PC-3 (cell line): ENCODE measurements at regions not wholly inside any gene's neighbourhood (a gene's known extent, or its start where the extent isn't known, plus 50 kb on each side); places are given as distances from the start of the nearest gene placed in this dataset.

ENCODE experiments used
- EZH2 ChIP-seq: fragments of 300-600 bp; sonication (generic); IDR thresholded peaks from one replicate; pipeline ENCODE4 v1.6.1; 2017; ENCODE audit warnings: antibody characterized with exemption, mild to moderate bottlenecking, low read length; ENCODE audit not compliant: unreplicated experiment
- TF ChIP-seq, protein P1 (sequence below): fragments of 300-600 bp; sonication (generic); conservative IDR thresholded peaks from 2 replicates; pipeline ENCODE4 v1.5.1; 2017; ENCODE audit warnings: antibody characterized with exemption, low read depth, mild to moderate bottlenecking, low read length

DNA sequence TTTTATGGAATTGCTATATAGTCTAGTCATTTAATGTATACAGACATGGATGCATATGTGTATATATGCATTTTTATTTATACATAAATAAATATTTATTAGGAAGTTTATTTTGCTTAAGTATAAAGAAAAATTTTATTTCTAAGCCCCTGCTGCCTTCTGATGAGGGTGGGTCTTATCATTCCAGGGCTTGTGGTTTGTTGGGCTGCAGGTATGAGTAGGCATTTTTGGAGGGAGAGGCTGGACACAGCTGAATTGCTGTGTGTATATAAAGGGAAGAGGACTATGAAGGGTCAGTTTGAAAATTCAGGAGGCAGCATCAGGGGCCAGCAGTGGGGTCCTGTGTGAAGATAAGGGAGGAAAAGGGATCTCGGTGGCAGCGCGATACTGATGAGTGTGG lies 189.4 kb downstream of the TMEM182 start:
- TF ChIP-seq, protein P1, sequence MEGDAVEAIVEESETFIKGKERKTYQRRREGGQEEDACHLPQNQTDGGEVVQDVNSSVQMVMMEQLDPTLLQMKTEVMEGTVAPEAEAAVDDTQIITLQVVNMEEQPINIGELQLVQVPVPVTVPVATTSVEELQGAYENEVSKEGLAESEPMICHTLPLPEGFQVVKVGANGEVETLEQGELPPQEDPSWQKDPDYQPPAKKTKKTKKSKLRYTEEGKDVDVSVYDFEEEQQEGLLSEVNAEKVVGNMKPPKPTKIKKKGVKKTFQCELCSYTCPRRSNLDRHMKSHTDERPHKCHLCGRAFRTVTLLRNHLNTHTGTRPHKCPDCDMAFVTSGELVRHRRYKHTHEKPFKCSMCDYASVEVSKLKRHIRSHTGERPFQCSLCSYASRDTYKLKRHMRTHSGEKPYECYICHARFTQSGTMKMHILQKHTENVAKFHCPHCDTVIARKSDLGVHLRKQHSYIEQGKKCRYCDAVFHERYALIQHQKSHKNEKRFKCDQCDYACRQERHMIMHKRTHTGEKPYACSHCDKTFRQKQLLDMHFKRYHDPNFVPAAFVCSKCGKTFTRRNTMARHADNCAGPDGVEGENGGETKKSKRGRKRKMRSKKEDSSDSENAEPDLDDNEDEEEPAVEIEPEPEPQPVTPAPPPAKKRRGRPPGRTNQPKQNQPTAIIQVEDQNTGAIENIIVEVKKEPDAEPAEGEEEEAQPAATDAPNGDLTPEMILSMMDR = no peak
- TF ChIP-seq EZH2 = no peak
